Brain pericyte (primary cell): ENCODE measurements at regions not wholly inside any gene's neighbourhood (a gene's known extent, or its start where the extent isn't known, plus 50 kb on each side); places are given as distances from the start of the nearest gene placed in this dataset.
"Not testable (repeated sequence)": the region's sequence is repeated elsewhere in the genome, so short reads cannot be mapped to it uniquely, and the experiment has no call there.

ENCODE experiments used
- DNase-seq: peaks from one replicate; pipeline ENCODE4 v3.0.0-alpha.2; 2012; ENCODE audit warnings: low read depth, low spot score

- not testable (repeated sequence) for DNase-seq
Observed at GRCh38 chr4:189736656-189737055, 204.0 kb upstream of the FRG1 start.

- not testable (repeated sequence) for DNase-seq
Observed at GRCh38 chr4:189740118-189740517, 200.6 kb upstream of the FRG1 start.

- DNase-seq: no peak
Observed at GRCh38 chr4:189740873-189741272, 199.8 kb upstream of the FRG1 start.

GRCh38 chr4:189753092-189753491 lies 187.6 kb upstream of the FRG1 start:
- not testable (repeated sequence) for DNase-seq

GRCh38 chr4:189763583-189763982 lies 177.1 kb upstream of the FRG1 start:
- DNase-seq: no peak

GRCh38 chr4:189765301-189765700 lies 175.4 kb upstream of the FRG1 start:
- no peak for DNase-seq

- no peak for DNase-seq
Observed at GRCh38 chr4:189765736-189766135, 174.9 kb upstream of the FRG1 start.

- no peak for DNase-seq
Observed at GRCh38 chr4:189767941-189768340, 172.7 kb upstream of the FRG1 start.

DNA sequence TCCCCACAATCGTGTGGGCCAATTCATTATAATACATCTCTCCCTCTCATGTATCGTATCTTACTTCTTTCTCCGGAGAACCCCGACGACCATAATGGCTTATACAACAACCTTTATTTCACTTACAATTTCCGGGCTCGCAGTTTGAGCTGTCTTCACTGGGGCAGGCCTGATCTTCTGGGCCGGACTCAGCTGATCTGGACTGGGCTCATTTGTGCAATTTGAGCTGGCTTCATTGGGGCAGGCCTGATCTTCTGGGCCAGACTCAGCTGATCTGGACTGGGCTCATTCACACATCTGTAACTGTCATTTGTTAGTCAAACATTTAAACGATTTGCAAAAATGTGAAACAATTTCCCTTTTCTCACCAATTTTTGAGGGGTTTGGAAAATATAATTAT lies 171.5 kb upstream of the FRG1 start:
- DNase-seq: no peak

DNA sequence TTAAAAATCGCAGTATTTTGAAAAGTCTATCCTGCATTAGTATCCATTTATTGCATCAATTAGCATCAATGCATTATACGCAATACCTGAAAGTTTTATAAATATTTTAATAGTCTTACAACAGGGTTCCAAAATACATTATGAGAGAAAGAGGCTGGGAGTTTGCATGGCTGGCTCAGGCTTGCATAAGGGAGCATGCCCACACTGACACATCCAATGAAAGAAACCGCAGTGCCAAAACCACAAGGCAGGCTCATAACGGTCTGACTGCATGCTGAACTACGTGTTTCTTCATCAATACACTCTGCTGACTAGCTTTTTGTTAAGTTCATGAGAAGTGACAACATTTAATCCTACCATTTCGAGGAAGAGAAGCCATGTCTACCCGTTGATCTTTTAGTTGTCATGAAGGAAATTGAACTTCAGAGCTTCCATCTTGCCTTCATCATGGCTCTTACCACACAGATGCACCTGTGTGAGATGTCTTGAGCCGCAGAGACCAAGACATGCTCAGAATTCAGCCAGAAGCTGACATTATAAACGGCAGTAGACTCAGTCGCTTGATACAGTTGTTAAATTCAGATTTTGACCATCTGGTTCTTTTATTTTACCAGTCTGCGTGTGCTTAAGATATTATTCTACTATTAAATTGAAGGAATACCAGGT lies 168.8 kb upstream of the FRG1 start:
- no peak for DNase-seq

- DNase-seq: no peak
Observed at GRCh38 chr4:189773909-189774308, 166.8 kb upstream of the FRG1 start.

GRCh38 chr4:189779281-189779980 lies 161.2 kb upstream of the FRG1 start:
- no peak for DNase-seq

DNA sequence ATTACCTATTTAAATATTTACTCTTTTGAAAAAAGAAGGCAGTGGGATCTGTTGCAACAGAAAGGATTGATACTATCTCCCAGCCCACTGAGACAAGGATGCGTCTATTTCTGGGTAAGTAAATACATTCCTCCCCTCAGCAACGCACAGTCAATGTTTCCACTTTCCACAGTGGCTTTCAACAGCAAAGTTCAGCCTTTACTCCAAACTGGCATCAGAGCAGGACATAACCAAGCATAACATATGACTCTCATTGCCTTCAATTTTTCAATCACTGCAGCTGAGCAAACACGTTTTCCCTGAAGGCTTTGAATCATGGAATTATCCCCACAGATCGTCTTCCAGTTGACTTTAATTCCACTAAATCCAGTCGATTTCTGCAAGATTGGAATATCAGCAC lies 160.3 kb upstream of the FRG1 start:
- DNase-seq: no peak

DNA sequence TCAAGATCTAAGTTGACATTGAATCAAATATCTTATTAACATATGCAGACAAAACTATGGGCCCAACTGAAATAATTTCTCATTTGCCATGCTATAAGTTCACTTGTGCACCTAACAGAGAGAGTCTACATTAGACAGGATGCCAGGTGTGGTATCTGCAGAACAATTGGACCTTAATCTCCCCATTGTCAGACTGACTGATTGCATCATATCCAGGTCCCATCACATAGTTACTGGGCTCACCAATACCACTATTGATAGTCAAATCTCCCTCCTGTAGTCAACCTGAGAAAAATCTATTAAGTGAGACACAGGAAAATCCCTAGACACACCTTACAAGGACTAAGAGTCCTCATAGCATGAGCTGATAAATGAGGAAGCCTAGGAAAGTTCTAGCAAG lies 156.0 kb upstream of the FRG1 start:
- DNase-seq: no peak

DNA sequence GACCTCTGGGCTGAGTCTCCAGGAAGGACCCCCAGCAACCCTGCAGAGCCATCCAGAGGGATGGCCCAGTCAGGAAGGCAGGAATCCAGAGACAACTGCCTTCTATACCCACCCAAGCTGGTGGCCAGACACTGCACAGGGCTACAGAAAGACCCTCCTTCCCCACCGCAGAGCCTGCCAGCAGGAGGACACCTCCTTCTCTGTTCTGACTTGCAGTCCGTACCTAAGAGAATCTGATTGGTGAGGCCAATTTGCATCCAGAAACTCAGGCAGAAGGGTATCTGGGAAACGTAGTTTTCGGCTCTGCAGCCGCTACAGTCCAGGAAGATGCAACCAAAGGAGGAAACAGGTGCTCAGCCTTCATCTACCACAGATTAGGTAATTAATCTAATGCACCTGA lies 155.4 kb upstream of the FRG1 start:
- DNase-seq: no peak

DNA sequence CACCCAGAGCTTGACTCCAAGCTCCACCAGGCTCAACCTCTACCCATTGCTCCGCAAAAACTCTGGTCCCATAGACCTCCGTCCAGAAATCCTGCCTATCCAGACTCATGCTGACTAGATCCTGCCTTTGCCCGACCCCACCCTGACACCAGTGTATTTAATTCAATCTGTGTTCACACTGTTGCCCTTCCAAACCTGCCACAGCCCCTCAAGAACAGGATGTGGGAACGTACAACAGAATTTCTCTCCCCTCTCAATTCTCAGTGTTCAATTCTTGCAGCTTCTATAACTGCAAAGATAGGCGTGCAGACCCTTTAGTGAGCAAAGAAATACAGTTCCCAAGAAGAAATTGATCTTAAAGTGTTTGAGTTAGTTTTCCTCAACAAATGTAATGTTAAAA lies 154.2 kb upstream of the FRG1 start:
- no peak for DNase-seq

- no peak for DNase-seq
Observed at GRCh38 chr4:189787216-189788031, 153.2 kb upstream of the FRG1 start.

DNA sequence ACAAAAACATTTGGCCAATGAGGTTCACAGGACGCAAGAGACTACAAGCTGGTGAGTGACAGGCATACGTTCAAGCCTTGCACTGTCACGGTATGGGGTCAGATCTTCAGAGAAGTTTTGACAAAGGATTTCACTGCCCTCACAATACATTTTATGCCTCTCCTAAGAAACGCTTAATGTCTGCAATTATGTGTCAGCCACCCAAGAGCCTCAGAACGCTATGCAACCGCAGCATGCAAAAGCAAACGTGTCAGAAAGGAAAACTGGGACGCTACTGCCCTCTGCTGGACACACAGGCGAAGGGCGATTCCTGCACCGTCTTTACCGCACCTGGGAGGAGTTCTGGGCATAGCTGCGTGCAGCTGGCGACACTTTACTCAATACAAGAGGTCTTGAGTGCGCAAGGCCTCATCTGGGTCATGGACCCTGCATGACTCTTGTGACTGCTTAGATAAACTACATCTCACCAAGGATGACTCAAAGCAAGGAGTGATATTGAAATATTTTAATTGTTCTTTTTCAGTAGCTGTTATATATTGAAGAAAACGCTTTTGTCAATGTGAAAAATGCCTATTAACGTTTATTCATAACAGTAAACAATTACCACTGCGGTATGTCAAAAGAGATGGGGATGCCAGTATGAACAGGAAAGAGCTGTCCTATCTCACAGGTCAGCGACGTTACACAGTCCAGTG lies 147.6 kb upstream of the FRG1 start:
- peak; percentile 18 for DNase-seq

GRCh38 chr4:189800545-189801088 lies 140.1 kb upstream of the FRG1 start:
- no peak for DNase-seq

DNA sequence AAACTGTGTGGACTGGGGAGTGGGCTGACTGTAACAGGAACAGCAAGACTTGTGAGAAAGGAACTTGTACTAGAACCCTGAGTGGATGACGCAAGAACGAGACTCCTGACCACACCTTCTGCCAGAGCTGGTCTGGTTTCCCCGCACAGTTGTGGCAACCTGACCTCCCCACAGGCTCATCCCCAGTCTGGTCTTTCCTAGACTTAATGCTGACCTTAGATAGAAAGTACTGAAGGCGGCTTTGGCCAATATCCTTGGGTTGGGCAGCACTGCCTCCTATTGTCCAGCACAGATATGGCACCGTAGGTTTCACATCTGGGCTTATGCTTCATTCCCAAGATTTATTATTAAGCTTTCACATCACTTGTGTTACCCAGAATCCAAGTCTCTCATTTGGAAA lies 137.8 kb upstream of the FRG1 start:
- DNase-seq: no peak

- DNase-seq: no peak
Observed at GRCh38 chr4:189804894-189805293, 135.8 kb upstream of the FRG1 start.

DNA sequence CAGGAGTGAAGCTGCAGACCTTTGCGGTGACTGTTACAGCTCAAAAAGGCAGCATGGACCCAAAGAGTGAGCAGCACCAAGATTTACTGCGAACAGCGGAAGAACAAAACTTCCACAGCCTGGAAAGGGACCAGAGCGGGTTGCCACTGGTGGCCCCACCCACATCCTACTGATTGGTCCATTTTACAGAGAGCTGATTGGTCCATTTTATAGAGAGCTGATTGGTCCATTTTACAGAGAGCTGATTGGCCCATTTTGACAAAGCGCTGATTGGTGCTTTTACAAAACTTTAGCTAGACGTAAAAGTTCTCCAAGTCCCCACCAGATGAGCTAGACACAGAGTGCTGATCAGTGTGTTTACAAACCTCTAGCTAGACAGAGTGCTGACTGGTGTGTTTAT lies 134.2 kb upstream of the FRG1 start:
- DNase-seq: no peak
